Central memory CD8-positive, alpha-beta T cell (primary cell): ENCODE measurements at regions not wholly inside any gene's neighbourhood (a gene's known extent, or its start where the extent isn't known, plus 50 kb on each side); places are given as distances from the start of the nearest gene placed in this dataset.

Source experiments
- ATAC-seq: fragments of 150-1000 bp; cut with Tn5 transposase; replicated peaks from 2 replicates; pipeline ENCODE4 v1.10.0; 2022; ENCODE audit warnings: mild to moderate bottlenecking, moderate FRiP score, moderate number of reproducible peaks; ENCODE audit not compliant: poor library complexity, severe bottlenecking; ENCODE audit errors: extremely low read depth
- DNase-seq, 2 donors: peaks; one replicate each; pipeline ENCODE4 v3.0.0; 2021; ENCODE audit warnings: low spot score in 2 of 2
- H3K27ac Mint-ChIP-seq: one replicate; pipeline ENCODE4 v1.8.0; 2022; ENCODE audit warnings: low read depth, mild to moderate bottlenecking, moderate library complexity, mixed read lengths
- H3K27me3 Mint-ChIP-seq: one replicate; pipeline ENCODE4 v1.8.0; 2022; ENCODE audit warnings: mixed read lengths
- H3K36me3 Mint-ChIP-seq: one replicate; pipeline ENCODE4 v1.8.0; 2022; ENCODE audit warnings: mild to moderate bottlenecking, moderate library complexity, mixed read lengths; ENCODE audit not compliant: insufficient read depth
- H3K4me1 Mint-ChIP-seq: one replicate; pipeline ENCODE4 v1.8.0; 2022; ENCODE audit warnings: mixed read lengths
- H3K4me3 Mint-ChIP-seq: one replicate; pipeline ENCODE4 v1.8.0; 2022; ENCODE audit warnings: mild to moderate bottlenecking, moderate library complexity, mixed read lengths
- H3K9me3 Mint-ChIP-seq: one replicate; pipeline ENCODE4 v1.8.0; 2022; ENCODE audit warnings: mixed read lengths

GRCh38 chrY:14290656-14291375 is 233.5 kb upstream of the NLGN4Y start:
- ATAC-seq (no peak), DNase-seq (no peak)
- H3K27ac Mint-ChIP-seq, result no peak overlapping the region
- H3K36me3 Mint-ChIP-seq, result no peaks in the 10 kb centered on the region
- no peaks in the 10 kb centered on the region for H3K27me3 Mint-ChIP-seq
- H3K9me3 Mint-ChIP-seq, result no peaks in the 10 kb centered on the region
- no peak overlapping the region for H3K4me3 Mint-ChIP-seq
- H3K4me1 Mint-ChIP-seq, result no peaks in the 10 kb centered on the region

- Mint-ChIP-seq H3K27ac (no peak overlapping the region), H3K4me1 (no peaks in the 10 kb centered on the region), H3K36me3 (no peaks in the 10 kb centered on the region), H3K27me3 (no peaks in the 10 kb centered on the region), H3K4me3 (no peak overlapping the region), H3K9me3 (no peaks in the 10 kb centered on the region)
- DNase-seq (no peak), ATAC-seq (no peak)
Measured at GRCh38 chrY:14292382-14292781, 231.9 kb upstream of the NLGN4Y start.

- no peak for DNase-seq
- Mint-ChIP-seq H3K9me3 (no peaks in the 10 kb centered on the region), H3K4me1 (peaks cover 21% of the 10 kb centered on the region), H3K27ac (peak overlapping the region; percentile 3), H3K36me3 (no peaks in the 10 kb centered on the region), H3K27me3 (no peaks in the 10 kb centered on the region), H3K4me3 (peak overlapping the region; percentile 31)
- ATAC-seq, result peak; percentile 55
Measured at GRCh38 chrY:14300775-14301174, 223.6 kb upstream of the NLGN4Y start.

DNA sequence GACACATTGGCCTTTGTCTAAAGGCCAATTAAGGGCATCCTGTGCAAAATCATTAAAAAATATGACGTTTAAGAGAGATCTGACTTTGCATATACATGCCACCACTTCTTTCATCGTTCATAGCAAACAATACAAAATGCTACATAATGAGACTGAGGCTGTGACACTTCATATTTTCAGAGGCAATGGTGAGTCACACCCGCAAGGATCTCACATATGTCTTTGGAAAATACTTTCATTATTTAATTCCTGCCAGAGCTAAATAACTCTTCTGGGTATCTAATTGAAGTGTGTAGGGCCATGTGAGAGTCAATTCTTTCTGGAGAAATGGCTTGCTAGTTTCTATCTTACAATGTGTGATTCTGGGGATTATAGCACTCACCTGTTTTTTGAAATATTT is 222.8 kb upstream of the NLGN4Y start:
- peak; percentile 66 for ATAC-seq
- peaks cover 21% of the 10 kb centered on the region for H3K4me1 Mint-ChIP-seq
- no peaks in the 10 kb centered on the region for H3K9me3 Mint-ChIP-seq
- H3K4me3 Mint-ChIP-seq, result no peak overlapping the region
- peak overlapping the region; percentile 23 for H3K27ac Mint-ChIP-seq
- no peak for DNase-seq
- H3K27me3 Mint-ChIP-seq, result no peaks in the 10 kb centered on the region
- H3K36me3 Mint-ChIP-seq, result no peaks in the 10 kb centered on the region

DNA sequence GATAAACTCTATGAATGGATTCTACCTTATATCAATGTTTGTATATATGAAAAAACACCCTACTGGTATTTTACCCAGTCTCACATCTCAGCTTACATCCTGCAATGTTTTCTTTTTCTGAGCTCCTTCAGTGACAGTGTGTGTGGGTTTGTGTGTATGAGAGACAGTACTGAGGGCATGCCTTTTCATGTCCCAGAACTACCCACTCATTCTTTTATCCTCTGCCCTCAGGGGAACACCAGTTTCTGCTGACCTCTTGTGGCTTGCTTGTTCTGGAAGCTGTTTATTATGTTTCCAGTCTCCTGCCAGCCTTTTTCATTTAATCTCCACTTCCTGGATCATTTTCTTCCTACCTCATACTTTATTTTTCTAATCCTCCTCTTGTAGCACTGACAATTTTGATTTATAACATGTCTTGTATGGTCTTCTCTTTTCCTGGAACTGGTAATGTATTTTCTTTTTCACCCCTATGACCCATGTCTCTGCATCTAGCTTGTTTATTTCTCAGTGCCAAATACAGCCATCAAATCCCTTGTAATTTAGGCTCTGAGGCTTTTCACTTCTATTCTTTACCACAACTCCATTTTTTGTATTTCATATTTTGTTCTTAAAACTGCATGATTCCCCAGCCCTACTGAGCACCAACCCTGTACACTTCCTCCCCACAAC is 195.5 kb upstream of the NLGN4Y start:
- H3K27me3 Mint-ChIP-seq, result no peaks in the 10 kb centered on the region

GRCh38 chrY:14330362-14330761 is 194.0 kb upstream of the NLGN4Y start:
- H3K9me3 Mint-ChIP-seq, result no peaks in the 10 kb centered on the region
- no peak for DNase-seq
- H3K27ac Mint-ChIP-seq, result no peak overlapping the region

More for the DNA sequence above, 195.5 kb upstream of the NLGN4Y start:
- Mint-ChIP-seq H3K36me3 (no peaks in the 10 kb centered on the region), H3K27ac (peak overlapping the region; percentile 12), H3K4me1 (peaks cover 8% of the 10 kb centered on the region), H3K4me3 (no peak overlapping the region), H3K9me3 (no peaks in the 10 kb centered on the region)
- DNase-seq (no peak), ATAC-seq (no peak)

GRCh38 chrY:14339524-14339923 is 184.8 kb upstream of the NLGN4Y start:
- H3K4me3 Mint-ChIP-seq, result peak overlapping the region; percentile 67

More at GRCh38 chrY:14330362-14330761, 194.0 kb upstream of the NLGN4Y start:
- H3K4me1 Mint-ChIP-seq, result peaks cover 8% of the 10 kb centered on the region
- H3K27me3 Mint-ChIP-seq, result no peaks in the 10 kb centered on the region
- H3K36me3 Mint-ChIP-seq, result no peaks in the 10 kb centered on the region
- no peak for ATAC-seq
- no peak overlapping the region for H3K4me3 Mint-ChIP-seq

GRCh38 chrY:14340459-14341143 is 183.7 kb upstream of the NLGN4Y start:
- Mint-ChIP-seq H3K4me3 (peak overlapping the region; percentile 67), H3K27ac (peak overlapping the region; percentile 98), H3K36me3 (peaks cover 11% of the 10 kb centered on the region), H3K4me1 (peaks cover 42% of the 10 kb centered on the region), H3K27me3 (no peaks in the 10 kb centered on the region), H3K9me3 (peaks cover 4% of the 10 kb centered on the region)
- DNase-seq (peak in 1 of 2 donors; percentile 66), ATAC-seq (peak; percentile 82)

More at GRCh38 chrY:14339524-14339923, 184.8 kb upstream of the NLGN4Y start:
- ATAC-seq, result no peak
- peaks cover 31% of the 10 kb centered on the region for H3K4me1 Mint-ChIP-seq
- H3K27ac Mint-ChIP-seq, result no peak overlapping the region
- no peak for DNase-seq
- H3K27me3 Mint-ChIP-seq, result no peaks in the 10 kb centered on the region
- peaks cover 4% of the 10 kb centered on the region for H3K9me3 Mint-ChIP-seq
- H3K36me3 Mint-ChIP-seq, result peaks cover 9% of the 10 kb centered on the region

GRCh38 chrY:14344648-14345333 is 179.5 kb upstream of the NLGN4Y start:
- Mint-ChIP-seq H3K27ac (peak overlapping the region; percentile 93), H3K4me1 (peaks cover 52% of the 10 kb centered on the region), H3K36me3 (peaks cover 11% of the 10 kb centered on the region), H3K27me3 (no peaks in the 10 kb centered on the region), H3K9me3 (peaks cover 4% of the 10 kb centered on the region), H3K4me3 (peak overlapping the region; percentile 74)
- DNase-seq (peak in 1 of 2 donors; percentile 37), ATAC-seq (peak; percentile 37)

DNA sequence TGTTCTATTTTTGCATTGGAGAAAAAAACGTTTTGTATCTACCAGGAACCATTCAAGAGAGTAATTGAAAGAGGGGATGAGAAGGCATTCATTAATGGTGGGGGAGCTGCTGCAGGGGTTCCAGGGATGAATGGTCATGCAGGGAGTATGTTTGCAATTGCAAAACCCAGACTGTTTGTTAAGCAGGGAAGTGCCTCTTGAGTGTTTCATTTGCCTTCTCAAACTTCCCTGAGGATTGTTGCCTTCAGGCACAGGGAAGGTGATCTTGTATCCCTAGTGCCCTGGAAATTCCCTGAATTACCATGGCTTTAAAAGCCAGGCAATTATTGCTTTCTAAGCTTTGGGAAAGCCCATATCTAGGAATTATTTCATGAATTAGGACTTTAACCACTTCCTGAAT is 172.7 kb upstream of the NLGN4Y start:
- H3K27me3 Mint-ChIP-seq, result no peaks in the 10 kb centered on the region
- H3K9me3 Mint-ChIP-seq, result peaks cover 8% of the 10 kb centered on the region
- peaks cover 8% of the 10 kb centered on the region for H3K4me1 Mint-ChIP-seq
- ATAC-seq, result no peak
- no peak overlapping the region for H3K27ac Mint-ChIP-seq
- no peaks in the 10 kb centered on the region for H3K36me3 Mint-ChIP-seq
- H3K4me3 Mint-ChIP-seq, result no peak overlapping the region
- no peak for DNase-seq

- DNase-seq (no peak), ATAC-seq (no peak)
- no peaks in the 10 kb centered on the region for H3K36me3 Mint-ChIP-seq
- peaks cover 15% of the 10 kb centered on the region for H3K9me3 Mint-ChIP-seq
- no peak overlapping the region for H3K4me3 Mint-ChIP-seq
- no peak overlapping the region for H3K27ac Mint-ChIP-seq
- H3K27me3 Mint-ChIP-seq, result no peaks in the 10 kb centered on the region
- H3K4me1 Mint-ChIP-seq, result no peaks in the 10 kb centered on the region
Measured at GRCh38 chrY:14356154-14356553, 168.2 kb upstream of the NLGN4Y start.

DNA sequence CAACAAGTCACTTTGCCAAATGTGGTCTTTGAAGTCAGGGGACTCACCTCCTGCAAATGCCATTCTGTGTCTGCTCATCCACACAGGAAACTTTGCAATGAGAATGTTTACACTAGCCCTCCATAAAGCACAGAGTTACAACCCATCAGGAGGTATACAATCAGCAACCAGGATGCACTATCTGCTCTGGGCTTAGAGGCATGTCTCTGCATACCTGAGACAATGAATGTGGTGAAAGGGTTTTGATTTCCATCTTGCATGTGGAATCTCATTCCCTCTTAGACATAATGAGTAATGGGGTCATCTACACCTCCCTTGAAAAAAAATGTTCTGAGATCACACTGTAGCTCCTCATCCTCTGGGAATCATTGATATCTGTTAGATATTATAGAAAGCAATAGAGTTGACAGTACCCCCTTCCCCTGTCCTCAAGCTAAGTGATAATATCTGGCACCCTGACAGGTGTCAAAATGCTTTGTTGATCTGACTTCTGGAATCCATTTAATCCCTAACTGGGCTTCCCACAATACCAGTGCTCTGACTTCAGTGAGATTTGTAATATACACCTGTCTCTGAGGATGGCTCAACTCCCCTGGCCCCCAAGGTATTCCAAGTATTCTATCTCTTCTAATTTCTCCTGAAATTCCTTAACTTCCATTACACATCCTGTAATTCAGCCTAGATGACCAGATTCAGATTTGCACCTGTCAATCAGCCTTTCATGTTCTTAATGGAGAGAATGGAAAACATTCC is 163.4 kb upstream of the NLGN4Y start:
- DNase-seq (no peak), ATAC-seq (no peak)
- Mint-ChIP-seq H3K36me3 (no peaks in the 10 kb centered on the region), H3K4me1 (no peaks in the 10 kb centered on the region), H3K9me3 (peaks cover 13% of the 10 kb centered on the region), H3K4me3 (no peak overlapping the region), H3K27ac (no peak overlapping the region), H3K27me3 (no peaks in the 10 kb centered on the region)
